HUES48 (cell line): ENCODE measurements at regions not wholly inside any gene's neighbourhood (a gene's known extent, or its start where the extent isn't known, plus 50 kb on each side); places are given as distances from the start of the nearest gene placed in this dataset.

Experiments
- H3K27ac ChIP-seq: one replicate; pipeline ENCODE4 v1.7.0; 2013; ENCODE audit warnings: low read depth, low read length, inconsistent platforms
- H3K27me3 ChIP-seq: 2 replicates; pipeline ENCODE4 v1.6.1; 2013; ENCODE audit warnings: mild to moderate bottlenecking, low read length; ENCODE audit not compliant: control insufficient read depth, insufficient read depth
- H3K36me3 ChIP-seq: 2 replicates; pipeline ENCODE4 v1.6.1; 2013; ENCODE audit warnings: low read length; ENCODE audit not compliant: control insufficient read depth, insufficient read depth
- H3K4me1 ChIP-seq: 2 replicates; pipeline ENCODE4 v1.6.1; 2013; ENCODE audit warnings: mild to moderate bottlenecking, low read length; ENCODE audit not compliant: control insufficient read depth, insufficient read depth
- H3K4me3 ChIP-seq: 2 replicates; pipeline ENCODE4 v1.5.1; 2013; ENCODE audit warnings: mild to moderate bottlenecking, low read depth, low read length
- H3K9ac ChIP-seq: 2 replicates; pipeline ENCODE4 v1.6.1; 2013; ENCODE audit warnings: mild to moderate bottlenecking, low read depth, low read length, moderate library complexity
- H3K9me3 ChIP-seq: 2 replicates; pipeline ENCODE4 v1.6.1; 2013; ENCODE audit warnings: low read length; ENCODE audit not compliant: control insufficient read depth, insufficient read depth

GRCh38 chr2:16589465-16589864 lies 76.2 kb downstream of the CYRIA start:
- Histone ChIP-seq H3K4me1 (peaks cover 18% of the 10 kb centered on the region), H3K4me3 (no peak overlapping the region), H3K27ac (no peak overlapping the region), H3K27me3 (no peaks in the 10 kb centered on the region), H3K9ac (no peak overlapping the region), H3K9me3 (no peaks in the 10 kb centered on the region), H3K36me3 (no peaks in the 10 kb centered on the region)

GRCh38 chr2:16588565-16588964 lies 77.1 kb downstream of the CYRIA start:
- H3K36me3 ChIP-seq = no peaks in the 10 kb centered on the region
- H3K4me1 ChIP-seq = peaks cover 18% of the 10 kb centered on the region
- H3K4me3 ChIP-seq = no peak overlapping the region; the same call in 1 of the 2 replicates
- peak overlapping the region; percentile 75 for H3K27ac ChIP-seq
- no peaks in the 10 kb centered on the region for H3K27me3 ChIP-seq
- peak overlapping the region; percentile 45; the same call in 1 of the 2 replicates for H3K9ac ChIP-seq
- no peaks in the 10 kb centered on the region for H3K9me3 ChIP-seq

DNA sequence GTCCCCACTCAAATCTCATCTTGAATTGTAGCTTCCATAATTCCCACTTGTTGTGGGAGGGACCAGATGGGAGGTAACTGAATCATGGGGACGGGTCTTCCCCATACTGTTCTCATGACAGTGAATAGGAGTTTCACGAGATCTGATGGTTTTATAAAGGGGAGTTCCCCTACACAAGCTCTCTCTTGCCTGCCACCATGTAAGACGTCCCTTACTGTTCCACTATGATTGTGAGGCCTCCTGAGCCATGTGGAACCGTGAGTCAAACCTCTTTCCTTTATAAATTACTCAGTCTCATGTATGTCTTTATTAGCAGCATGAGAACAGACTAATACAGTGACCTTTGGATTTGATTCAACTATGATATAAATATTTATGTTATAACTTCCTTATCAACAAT lies 78.0 kb downstream of the CYRIA start:
- H3K9me3 ChIP-seq = no peaks in the 10 kb centered on the region
- no peak overlapping the region for H3K27ac ChIP-seq
- H3K9ac ChIP-seq = no peak overlapping the region
- peaks cover 18% of the 10 kb centered on the region for H3K4me1 ChIP-seq
- no peak overlapping the region for H3K4me3 ChIP-seq
- no peaks in the 10 kb centered on the region for H3K27me3 ChIP-seq
- no peaks in the 10 kb centered on the region for H3K36me3 ChIP-seq

- no peaks in the 10 kb centered on the region for H3K27me3 ChIP-seq
- peaks cover 18% of the 10 kb centered on the region for H3K4me1 ChIP-seq
- no peak overlapping the region for H3K9ac ChIP-seq
- no peak overlapping the region for H3K27ac ChIP-seq
- H3K9me3 ChIP-seq = no peaks in the 10 kb centered on the region
- H3K36me3 ChIP-seq = no peaks in the 10 kb centered on the region
- H3K4me3 ChIP-seq = no peak overlapping the region
Observed at GRCh38 chr2:16584824-16585540, 80.7 kb downstream of the CYRIA start.

- H3K27me3 ChIP-seq = no peaks in the 10 kb centered on the region
- no peak overlapping the region for H3K27ac ChIP-seq
- no peak overlapping the region for H3K9ac ChIP-seq
- no peaks in the 10 kb centered on the region for H3K9me3 ChIP-seq
- H3K4me1 ChIP-seq = peaks cover 13% of the 10 kb centered on the region
- no peak overlapping the region for H3K4me3 ChIP-seq
- no peaks in the 10 kb centered on the region for H3K36me3 ChIP-seq
Observed at GRCh38 chr2:16584084-16584483, 81.5 kb downstream of the CYRIA start.

DNA sequence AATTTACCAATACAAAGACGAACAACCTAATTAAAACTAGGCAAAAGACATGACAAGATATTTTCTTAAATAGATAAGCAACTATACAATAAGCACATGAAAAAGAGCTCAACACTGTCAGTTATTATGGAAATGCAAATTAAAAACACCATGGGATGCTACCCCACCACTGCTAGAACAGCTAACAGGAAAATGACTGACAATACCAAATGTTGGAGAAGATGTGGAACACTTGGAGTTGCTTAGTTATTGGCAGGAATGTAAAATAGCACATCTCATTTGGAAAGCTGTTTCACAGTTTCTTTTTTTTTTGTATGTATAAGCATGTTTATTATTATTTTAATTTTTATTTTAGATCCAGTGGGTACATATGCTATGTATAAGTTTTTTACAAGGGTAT lies 84.4 kb downstream of the CYRIA start:
- no peaks in the 10 kb centered on the region for H3K9me3 ChIP-seq
- no peaks in the 10 kb centered on the region for H3K4me1 ChIP-seq
- H3K4me3 ChIP-seq = no peak overlapping the region
- no peak overlapping the region for H3K27ac ChIP-seq
- no peak overlapping the region for H3K9ac ChIP-seq
- H3K27me3 ChIP-seq = no peaks in the 10 kb centered on the region
- H3K36me3 ChIP-seq = no peaks in the 10 kb centered on the region

DNA sequence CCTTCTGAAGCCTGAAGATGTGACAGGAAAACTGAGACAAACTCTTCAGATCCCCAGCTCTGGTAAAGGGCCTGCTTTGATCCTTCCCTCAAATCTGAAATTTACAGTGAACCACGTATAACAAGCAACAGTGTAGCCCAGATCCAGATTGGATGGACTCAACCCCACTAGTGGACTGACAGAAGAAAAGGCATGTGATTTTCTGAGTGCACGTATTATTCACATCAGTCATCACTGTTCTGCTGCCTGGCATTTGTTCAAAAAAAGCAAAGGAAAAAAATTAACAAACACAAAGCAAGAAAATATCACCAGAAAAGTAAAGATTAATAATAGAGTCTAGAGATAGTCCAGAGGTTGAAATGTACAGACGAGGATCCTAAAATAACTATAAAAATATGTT lies 87.6 kb downstream of the CYRIA start:
- Histone ChIP-seq H3K9me3 (peaks cover 19% of the 10 kb centered on the region; the same call in 1 of the 2 replicates), H3K27me3 (no peaks in the 10 kb centered on the region), H3K27ac (no peak overlapping the region), H3K4me3 (no peak overlapping the region), H3K4me1 (no peaks in the 10 kb centered on the region), H3K9ac (no peak overlapping the region), H3K36me3 (no peaks in the 10 kb centered on the region)

- no peaks in the 10 kb centered on the region for H3K36me3 ChIP-seq
Observed at GRCh38 chr2:16570516-16570915, 95.1 kb downstream of the CYRIA start.

GRCh38 chr2:16568998-16569784 lies 96.4 kb downstream of the CYRIA start:
- H3K9me3 ChIP-seq = peaks cover 9% of the 10 kb centered on the region; the same call in 1 of the 2 replicates
- no peaks in the 10 kb centered on the region for H3K4me1 ChIP-seq
- H3K9ac ChIP-seq = no peak overlapping the region
- no peaks in the 10 kb centered on the region for H3K36me3 ChIP-seq
- no peak overlapping the region for H3K4me3 ChIP-seq
- H3K27me3 ChIP-seq = no peaks in the 10 kb centered on the region
- no peak overlapping the region for H3K27ac ChIP-seq

More at GRCh38 chr2:16570516-16570915, 95.1 kb downstream of the CYRIA start:
- no peak overlapping the region for H3K9ac ChIP-seq
- H3K27ac ChIP-seq = no peak overlapping the region
- no peaks in the 10 kb centered on the region for H3K27me3 ChIP-seq
- peaks cover 19% of the 10 kb centered on the region; the same call in 1 of the 2 replicates for H3K9me3 ChIP-seq
- no peaks in the 10 kb centered on the region for H3K4me1 ChIP-seq
- no peak overlapping the region for H3K4me3 ChIP-seq

DNA sequence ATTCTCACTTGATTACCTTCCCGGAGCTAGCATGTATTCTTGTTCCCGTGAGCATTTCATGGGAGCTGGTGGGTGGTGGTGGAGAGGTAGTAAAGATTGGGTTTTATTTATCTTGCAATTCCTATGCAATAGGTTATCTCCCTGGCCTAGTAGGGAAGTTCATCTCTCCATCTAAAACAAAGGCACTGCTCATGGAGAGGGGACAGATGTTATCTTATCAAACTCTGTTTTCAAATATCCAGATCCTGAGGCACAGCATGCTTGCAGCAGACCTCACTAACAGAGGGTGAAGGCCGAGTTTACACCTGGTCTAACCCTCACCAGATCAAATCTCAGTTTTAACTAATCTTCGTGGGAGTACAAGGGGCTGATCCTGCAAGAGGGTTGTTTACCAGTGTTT lies 98.9 kb downstream of the CYRIA start:
- no peaks in the 10 kb centered on the region for H3K4me1 ChIP-seq
- H3K9ac ChIP-seq = no peak overlapping the region
- H3K36me3 ChIP-seq = no peaks in the 10 kb centered on the region
- no peaks in the 10 kb centered on the region for H3K27me3 ChIP-seq
- no peak overlapping the region for H3K27ac ChIP-seq
- H3K4me3 ChIP-seq = no peak overlapping the region
- H3K9me3 ChIP-seq = no peaks in the 10 kb centered on the region

DNA sequence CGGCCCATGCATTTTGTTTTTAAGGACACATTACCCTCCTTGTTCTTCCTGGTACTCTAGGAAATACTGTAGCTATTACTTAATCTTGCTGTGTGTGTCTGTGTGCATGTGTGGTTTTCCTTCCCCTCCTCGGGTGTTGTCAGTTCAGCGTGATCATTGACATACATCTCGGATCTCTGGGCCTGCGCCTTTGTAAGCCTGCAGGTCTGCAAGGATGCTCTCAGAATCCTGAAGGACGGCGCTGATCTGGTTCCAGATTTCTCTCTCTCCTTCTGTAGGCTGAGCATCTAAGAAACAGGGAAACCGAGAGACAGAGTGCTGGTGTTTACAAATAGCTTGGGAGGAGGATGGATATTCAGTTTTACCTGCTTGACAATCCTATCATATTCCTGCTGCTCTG lies 100.2 kb downstream of the CYRIA start:
- no peak overlapping the region for H3K27ac ChIP-seq
- H3K9me3 ChIP-seq = no peaks in the 10 kb centered on the region
- H3K4me3 ChIP-seq = no peak overlapping the region
- no peaks in the 10 kb centered on the region for H3K36me3 ChIP-seq
- H3K4me1 ChIP-seq = no peaks in the 10 kb centered on the region
- no peak overlapping the region for H3K9ac ChIP-seq
- no peaks in the 10 kb centered on the region for H3K27me3 ChIP-seq
